Lung (tissue), 11 donors: ENCODE measurements at regions not wholly inside any gene's neighbourhood (a gene's known extent, or its start where the extent isn't known, plus 50 kb on each side); places are given as distances from the start of the nearest gene placed in this dataset.

Source experiments
- ATAC-seq: fragments of 200-7000 bp; cut with Tn5 transposase; one replicate; pipeline ENCODE4 v1.9.1; 2020; ENCODE audit warnings: moderate number of reproducible peaks; ENCODE audit not compliant: insufficient read depth, low FRiP score
- DNase-seq, 3 donors: peaks; one replicate each; pipeline ENCODE4 v3.0.0-alpha.2; 2013 to 2017
- H3K27ac ChIP-seq, 2 donors: one replicate each; pipeline ENCODE4 v1.5.1; 2013; ENCODE audit warnings: mild to moderate bottlenecking in 2 of 2, moderate library complexity in 2 of 2, control low read depth in 1 of 2, inconsistent platforms in 1 of 2, low read depth in 1 of 2, low read length in 1 of 2
- H3K27me3 ChIP-seq, 3 donors: one replicate each; pipeline ENCODE4 v1.5.1; 2013; ENCODE audit warnings: low read length in 2 of 3; ENCODE audit not compliant: control insufficient read depth in 3 of 3, insufficient read depth in 3 of 3
- H3K36me3 ChIP-seq, 4 donors: one replicate each; pipeline ENCODE4 v1.5.1; 2013; ENCODE audit warnings: low read length in 4 of 4, mild to moderate bottlenecking in 1 of 4, moderate library complexity in 1 of 4; ENCODE audit not compliant: control insufficient read depth in 4 of 4, insufficient read depth in 4 of 4
- H3K4me1 ChIP-seq, 5 donors: one replicate each; pipeline ENCODE4 v1.5.1; 2013; ENCODE audit warnings: low read length in 5 of 5, mild to moderate bottlenecking in 2 of 5, moderate library complexity in 1 of 5; ENCODE audit not compliant: control insufficient read depth in 5 of 5, insufficient read depth in 5 of 5
- H3K4me3 ChIP-seq: one replicate; pipeline ENCODE4 v1.5.1; 2013; ENCODE audit warnings: mild to moderate bottlenecking, control low read depth, moderate library complexity
- H3K9ac ChIP-seq, 2 donors: one replicate each; pipeline ENCODE4 v1.5.1; 2013; ENCODE audit warnings: low read length in 2 of 2, control low read depth in 1 of 2; ENCODE audit not compliant: insufficient read depth in 1 of 2
- H3K9me3 ChIP-seq, 4 donors: one replicate each; pipeline ENCODE4 v1.5.1; 2013; ENCODE audit warnings: low read length in 3 of 4, mild to moderate bottlenecking in 1 of 4, moderate library complexity in 1 of 4; ENCODE audit not compliant: control insufficient read depth in 4 of 4, insufficient read depth in 3 of 4
- WGBS, 2 donors: extraction: QIAGEN DNeasy Blood & Tissue Kit; methylation state at CpG; one replicate each; pipeline ENCODE4 v1.1.7; 2013; 5-methylcytosine and 5-hydroxymethylcytosine counted together
- TF ChIP-seq, protein P1 (sequence below): IDR thresholded peaks from 2 replicates; pipeline ENCODE4 v1.5.1; 2012; ENCODE audit warnings: mild to moderate bottlenecking; ENCODE audit errors: control extremely low read depth, extremely low read depth
- donor health status: control.
- donor health status: control.
- donor health status: Bipolar disorder and iron deficiency.
- donor health status: healthy.
- donor health status: DM: yes; HTN: yes; CAD: no.

DNA sequence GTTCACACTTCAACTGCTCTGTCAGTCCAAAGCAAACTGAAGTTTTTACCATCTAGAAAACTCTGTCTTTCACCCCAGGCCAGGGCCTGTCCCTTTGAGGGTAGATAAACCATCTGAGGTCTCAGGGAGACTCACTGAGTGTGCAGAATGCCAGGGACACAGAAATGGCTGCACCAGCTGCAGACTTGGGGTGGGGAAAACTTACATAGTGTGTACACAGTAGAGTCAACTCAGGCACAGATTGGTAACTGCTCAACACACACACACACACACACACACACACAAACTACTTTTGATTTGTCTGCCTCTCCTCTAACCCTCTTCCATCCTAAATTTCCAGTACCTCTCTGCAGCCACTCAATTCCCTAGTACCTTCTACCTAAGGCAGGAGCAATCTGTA, 374.9 kb upstream of the JAG1 start:
- H3K9me3 ChIP-seq, result no peaks in the 10 kb centered on the region
- H3K9ac ChIP-seq, result no peak overlapping the region
- no peak overlapping the region for H3K27ac ChIP-seq
- H3K4me1 ChIP-seq, result no peaks in the 10 kb centered on the region
- H3K27me3 ChIP-seq, result no peaks in the 10 kb centered on the region
- no peak overlapping the region for H3K4me3 ChIP-seq
- TF ChIP-seq, protein P1, sequence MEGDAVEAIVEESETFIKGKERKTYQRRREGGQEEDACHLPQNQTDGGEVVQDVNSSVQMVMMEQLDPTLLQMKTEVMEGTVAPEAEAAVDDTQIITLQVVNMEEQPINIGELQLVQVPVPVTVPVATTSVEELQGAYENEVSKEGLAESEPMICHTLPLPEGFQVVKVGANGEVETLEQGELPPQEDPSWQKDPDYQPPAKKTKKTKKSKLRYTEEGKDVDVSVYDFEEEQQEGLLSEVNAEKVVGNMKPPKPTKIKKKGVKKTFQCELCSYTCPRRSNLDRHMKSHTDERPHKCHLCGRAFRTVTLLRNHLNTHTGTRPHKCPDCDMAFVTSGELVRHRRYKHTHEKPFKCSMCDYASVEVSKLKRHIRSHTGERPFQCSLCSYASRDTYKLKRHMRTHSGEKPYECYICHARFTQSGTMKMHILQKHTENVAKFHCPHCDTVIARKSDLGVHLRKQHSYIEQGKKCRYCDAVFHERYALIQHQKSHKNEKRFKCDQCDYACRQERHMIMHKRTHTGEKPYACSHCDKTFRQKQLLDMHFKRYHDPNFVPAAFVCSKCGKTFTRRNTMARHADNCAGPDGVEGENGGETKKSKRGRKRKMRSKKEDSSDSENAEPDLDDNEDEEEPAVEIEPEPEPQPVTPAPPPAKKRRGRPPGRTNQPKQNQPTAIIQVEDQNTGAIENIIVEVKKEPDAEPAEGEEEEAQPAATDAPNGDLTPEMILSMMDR, result no peak
- no peak for ATAC-seq
- H3K36me3 ChIP-seq, result no peaks in the 10 kb centered on the region
- no peak for DNase-seq

DNA sequence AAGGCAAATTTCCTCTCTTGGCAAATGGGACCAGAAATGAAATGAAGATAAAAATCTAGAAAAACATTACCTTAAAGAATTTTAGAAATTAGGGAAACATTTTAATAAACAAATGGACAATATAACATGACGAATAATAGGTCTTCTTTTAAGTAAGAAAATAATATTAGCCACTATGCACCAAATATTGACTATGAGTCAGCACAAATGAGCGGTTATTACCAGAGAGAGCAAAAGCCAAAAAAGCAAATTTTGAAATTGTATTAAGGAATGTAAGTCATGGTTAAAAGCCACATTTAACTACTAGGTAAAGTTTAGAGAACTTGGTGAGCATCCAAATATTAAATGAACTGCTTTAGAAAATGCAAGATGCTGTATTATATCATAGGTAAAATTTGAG, 376.6 kb upstream of the JAG1 start:
- TF ChIP-seq, protein P1, result no peak
- WGBS, 2 donors, result 78 to 81% methylated on average over 2 of the region's 2 CpGs
- ATAC-seq, result no peak
- H3K9me3 ChIP-seq, result no peaks in the 10 kb centered on the region
- no peak overlapping the region for H3K9ac ChIP-seq
- no peak overlapping the region for H3K4me3 ChIP-seq
- no peaks in the 10 kb centered on the region for H3K36me3 ChIP-seq
- no peaks in the 10 kb centered on the region for H3K27me3 ChIP-seq
- H3K27ac ChIP-seq, result no peak overlapping the region
- no peaks in the 10 kb centered on the region for H3K4me1 ChIP-seq
- DNase-seq, result no peak

DNA sequence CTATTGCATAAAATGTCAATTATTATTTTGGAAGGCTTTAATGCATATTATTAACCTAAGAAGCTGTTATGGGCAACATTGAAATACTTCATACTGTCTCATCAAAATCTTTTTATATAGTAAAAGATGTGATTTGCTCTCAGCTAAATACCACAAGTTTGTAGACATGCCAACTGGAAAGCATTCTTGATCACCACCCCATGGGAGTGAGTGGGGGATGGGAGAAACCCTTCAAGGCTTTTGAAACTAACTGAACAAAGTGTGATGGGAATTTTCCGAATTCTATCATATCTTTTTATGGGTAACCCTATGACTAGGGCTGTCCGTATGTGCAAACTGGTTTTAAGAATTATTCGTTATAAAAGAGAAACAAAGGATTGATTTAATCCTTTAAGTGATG, 377.3 kb upstream of the JAG1 start:
- Histone ChIP-seq H3K4me1 (no peaks in the 10 kb centered on the region), H3K9ac (no peak overlapping the region), H3K36me3 (no peaks in the 10 kb centered on the region), H3K4me3 (no peak overlapping the region), H3K27ac (no peak overlapping the region), H3K9me3 (no peaks in the 10 kb centered on the region), H3K27me3 (no peaks in the 10 kb centered on the region)
- WGBS, 2 donors, result 84 to 93% methylated on average over 3 of the region's 3 CpGs
- TF ChIP-seq, protein P1, result no peak
- ATAC-seq, result no peak
- no peak for DNase-seq

DNA sequence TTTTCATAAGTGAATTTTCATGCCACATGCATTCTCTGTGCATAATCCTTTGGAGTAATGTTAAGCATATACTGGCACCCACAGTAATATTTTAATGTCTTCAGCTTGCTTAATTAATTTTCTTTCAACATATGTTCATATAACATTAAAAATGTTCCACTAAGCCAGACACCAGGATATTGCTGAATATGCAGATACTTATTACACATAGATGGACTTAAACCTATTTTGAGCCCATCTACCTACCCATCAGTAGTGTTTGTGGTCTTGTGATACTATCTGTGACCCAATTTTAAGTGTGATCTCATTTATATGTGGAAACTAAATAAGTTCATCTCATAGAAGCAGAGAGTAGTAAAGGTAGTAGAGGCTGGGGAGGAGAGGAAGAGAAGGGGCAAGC, 379.5 kb upstream of the JAG1 start:
- TF ChIP-seq, protein P1, result no peak
- H3K36me3 ChIP-seq, result no peaks in the 10 kb centered on the region
- no peak for ATAC-seq
- no peaks in the 10 kb centered on the region for H3K4me1 ChIP-seq
- no peaks in the 10 kb centered on the region for H3K27me3 ChIP-seq
- no peak overlapping the region for H3K4me3 ChIP-seq
- DNase-seq, result no peak
- H3K9ac ChIP-seq, result no peak overlapping the region
- H3K9me3 ChIP-seq, result no peaks in the 10 kb centered on the region
- H3K27ac ChIP-seq, result no peak overlapping the region
